ENCODE measurements at regions not wholly inside any gene's neighbourhood (a gene's known extent, or its start where the extent isn't known, plus 50 kb on each side); places are given as distances from the start of the nearest gene placed in this dataset.
A peak's percentile ranks its signal among the peaks of the same experiment; 100 is the strongest.

GRCh38 chr22:22371031-22371541, 126.5 kb downstream of the VPREB1 start:
- intact Hi-C loops (cut with micrococcal nuclease) = no loop called here
- H3K36me3 Mint-ChIP-seq (ENCODE audit: low read depth) = no peaks in the 10 kb centered on the region

GRCh38 chr22:22372086-22372485, 127.5 kb downstream of the VPREB1 start:
- Mint-ChIP-seq H3K36me3 (ENCODE audit: low read depth) (no peaks in the 10 kb centered on the region), H3K27me3 (no peaks in the 10 kb centered on the region), H3K9me3 (no peaks in the 10 kb centered on the region), H3K4me1 (peaks cover 89% of the 10 kb centered on the region), H3K4me3 (no peak overlapping the region), H3K27ac (no peak overlapping the region)
- ChIA-PET CTCF (no interaction called here), POLR2A (no interaction called here)
- intact Hi-C loops (cut with micrococcal nuclease) = loop anchor here (1.0 kb wide), 1 partner anchor 22 kb away; no protein-coding TSS in a partner anchor
- no peak for TF ChIP-seq CTCF (IDR thresholded peaks at IDR 0.05)
- ATAC-seq (ENCODE audit: low read depth) (no peak), DNase-seq (no peak)

More at GRCh38 chr22:22371031-22371541, 126.5 kb downstream of the VPREB1 start:
- no peaks in the 10 kb centered on the region for H3K9me3 Mint-ChIP-seq
- DNase-seq (no peak), ATAC-seq (ENCODE audit: low read depth) (no peak)
- H3K27ac Mint-ChIP-seq = no peak overlapping the region
- H3K27me3 Mint-ChIP-seq = no peaks in the 10 kb centered on the region
- CTCF ChIA-PET = interaction anchor here (1.0 kb wide), 1 partner anchor 14 kb away, joined by 3 read pairs; no protein-coding TSS in a partner anchor
- POLR2A ChIA-PET = no interaction called here
- no peak for TF ChIP-seq CTCF (IDR thresholded peaks at IDR 0.05)
- peaks cover 89% of the 10 kb centered on the region for H3K4me1 Mint-ChIP-seq
- H3K4me3 Mint-ChIP-seq = no peak overlapping the region

- Mint-ChIP-seq H3K9me3 (no peaks in the 10 kb centered on the region), H3K36me3 (ENCODE audit: low read depth) (no peaks in the 10 kb centered on the region), H3K27me3 (no peaks in the 10 kb centered on the region), H3K4me1 (peaks cover 87% of the 10 kb centered on the region), H3K27ac (no peak overlapping the region), H3K4me3 (no peak overlapping the region)
- ATAC-seq (ENCODE audit: low read depth) (no peak), DNase-seq (no peak)
- POLR2A ChIA-PET = no interaction called here
- intact Hi-C loops (cut with micrococcal nuclease) = no loop called here
- no peak for TF ChIP-seq CTCF (IDR thresholded peaks at IDR 0.05)
- CTCF ChIA-PET = interaction anchor here (1.3 to 2.0 kb wide), 2 partner anchors 21 to 49 kb away, joined by 5 to 6 read pairs; no protein-coding TSS in a partner anchor
These were observed 129.6 kb downstream of the VPREB1 start for GRCh38 chr22:22374163-22374562.

- no peak for DNase-seq
- peaks cover 86% of the 10 kb centered on the region for H3K4me1 Mint-ChIP-seq
- H3K27ac Mint-ChIP-seq = no peak overlapping the region
- H3K36me3 Mint-ChIP-seq (ENCODE audit: low read depth) = no peaks in the 10 kb centered on the region
- no peak overlapping the region for H3K4me3 Mint-ChIP-seq
- no peak for ATAC-seq (ENCODE audit: low read depth)
- H3K9me3 Mint-ChIP-seq = no peaks in the 10 kb centered on the region
- intact Hi-C loops (cut with micrococcal nuclease) = no loop called here
- TF ChIP-seq CTCF (IDR thresholded peaks at IDR 0.05) = no peak
- CTCF ChIA-PET = interaction anchor here (1.3 to 2.0 kb wide), 2 partner anchors 21 to 48 kb away, joined by 5 to 6 read pairs; no protein-coding TSS in a partner anchor
- POLR2A ChIA-PET = interaction anchor here (1.5 kb wide), 1 partner anchor 561 kb away, joined by 3 read pairs; no protein-coding TSS in a partner anchor
- H3K27me3 Mint-ChIP-seq = no peaks in the 10 kb centered on the region
These were observed 130.0 kb downstream of the VPREB1 start for GRCh38 chr22:22374579-22374978.

- no peaks in the 10 kb centered on the region for H3K36me3 Mint-ChIP-seq (ENCODE audit: low read depth)
- no peaks in the 10 kb centered on the region for H3K9me3 Mint-ChIP-seq
- H3K27me3 Mint-ChIP-seq = no peaks in the 10 kb centered on the region
- peak overlapping the region; percentile 69 for H3K27ac Mint-ChIP-seq
- TF ChIP-seq CTCF (IDR thresholded peaks at IDR 0.05) = no peak
- CTCF ChIA-PET = interaction anchor here (0.9 to 1.3 kb wide), 2 partner anchors 18 to 20 kb away, joined by 3 to 5 read pairs; no protein-coding TSS in a partner anchor
- peak overlapping the region; percentile 58 for H3K4me3 Mint-ChIP-seq
- POLR2A ChIA-PET = interaction anchor here (1.1 to 1.5 kb wide), 3 partner anchors 23 to 560 kb away, joined by 3 to 5 read pairs (median 3); no protein-coding TSS in a partner anchor
- ATAC-seq (ENCODE audit: low read depth) (no peak), DNase-seq (no peak)
- intact Hi-C loops (cut with micrococcal nuclease) = loop anchor here (1.0 kb wide), 1 partner anchor 23 kb away; no protein-coding TSS in a partner anchor
- H3K4me1 Mint-ChIP-seq = peaks cover 88% of the 10 kb centered on the region
These were observed 131.2 kb downstream of the VPREB1 start for GRCh38 chr22:22375576-22376351.

All from activated B cell treated with CpG ODN at 0.5 μM for 24 hours (primary cell).